ENCODE measurements at regions not wholly inside any gene's neighbourhood (a gene's known extent, or its start where the extent isn't known, plus 50 kb on each side); places are given as distances from the start of the nearest gene placed in this dataset.

- TF ChIP-seq CTCF (IDR thresholded peaks at IDR 0.05): no peak
- no peak for TF ChIP-seq EP300 (IDR thresholded peaks at IDR 0.05)
- no peak for TF ChIP-seq POLR2A (IDR thresholded peaks at IDR 0.05)
Observed at GRCh38 chr12:88994537-88994936, 357.8 kb downstream of the DUSP6 start.

All from ovary (tissue), 3 donors.